Thyroid gland (tissue), 4 donors: ENCODE measurements at regions not wholly inside any gene's neighbourhood (a gene's known extent, or its start where the extent isn't known, plus 50 kb on each side); places are given as distances from the start of the nearest gene placed in this dataset.
A peak's percentile ranks its signal among the peaks of the same experiment; 100 is the strongest.
"Not testable (repeated sequence)": the region's sequence is repeated elsewhere in the genome, so short reads cannot be mapped to it uniquely, and the experiment has no call there.

Source experiments
- DNase-seq, 2 donors: peaks; one replicate each; pipeline ENCODE4 v3.0.0-alpha.2; 2019
- H3K27ac ChIP-seq, 3 donors: fragments of 200-600 bp; sonication (generic); 1 replicate in 2 of 3; 2 replicates in 1 of 3; pipeline ENCODE4 v1.5.1; 2016 to 2019; ENCODE audit warnings: mild to moderate bottlenecking in 1 of 3, moderate library complexity in 1 of 3
- H3K27me3 ChIP-seq: fragments of 200-600 bp; sonication (generic); one replicate; pipeline ENCODE4 v1.5.1; 2019
- H3K36me3 ChIP-seq, 2 donors: fragments of 200-600 bp; sonication (generic); one replicate each; pipeline ENCODE4 v1.5.1; 2016 to 2019
- H3K4me1 ChIP-seq, 2 donors: fragments of 200-600 bp; sonication (generic); one replicate each; pipeline ENCODE4 v1.5.1; 2017 to 2019
- H3K4me3 ChIP-seq, 3 donors: fragments of 200-600 bp; sonication (generic); replicated peaks in 1 of 3; 1 replicate in 2 of 3; 2 replicates in 1 of 3; pipeline ENCODE4 v1.5.1; 2016; ENCODE audit warnings: mild to moderate bottlenecking in 1 of 3
- H3K9me3 ChIP-seq: fragments of 200-600 bp; sonication (generic); one replicate; pipeline ENCODE4 v1.5.1; 2017
- WGBS, 2 donors: methylation state at CpG; one replicate each; pipeline ENCODE4 v1.1.5; 2017; 5-methylcytosine and 5-hydroxymethylcytosine counted together
- intact Hi-C: fragments of 100-400 bp; cut with DNase I; formaldehyde crosslinking; loops from one replicate; pipeline ENCODE4 v1.15.1; 2023

DNA sequence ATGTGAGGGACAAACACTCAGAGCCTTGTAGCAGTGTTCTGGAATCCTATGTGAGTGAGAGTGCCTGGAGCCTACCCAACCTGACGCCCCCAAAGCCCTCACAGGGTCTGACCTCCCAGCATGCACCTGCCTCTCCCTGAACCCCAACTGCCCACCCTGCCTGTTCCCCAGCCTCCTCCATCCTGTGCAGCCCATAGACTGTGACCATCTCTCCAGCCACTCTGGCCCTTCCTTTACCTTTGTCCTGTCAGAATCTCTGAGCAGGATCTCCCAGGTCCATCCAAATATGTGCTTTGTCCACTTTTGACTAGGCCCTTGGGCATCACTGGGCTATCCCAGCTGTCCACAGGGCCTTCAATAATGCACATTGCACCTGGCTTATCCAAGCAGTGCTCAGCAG, 1159.8 kb upstream of the TPTE start:
- WGBS, 2 donors = 50 to 60% methylated on average over 1 of the region's 1 CpG
- H3K4me3 ChIP-seq, H3K36me3 ChIP-seq, H3K4me1 ChIP-seq, H3K27ac ChIP-seq, H3K9me3 ChIP-seq, intact Hi-C loops, H3K27me3 ChIP-seq, DNase-seq: not testable (repeated sequence)

DNA sequence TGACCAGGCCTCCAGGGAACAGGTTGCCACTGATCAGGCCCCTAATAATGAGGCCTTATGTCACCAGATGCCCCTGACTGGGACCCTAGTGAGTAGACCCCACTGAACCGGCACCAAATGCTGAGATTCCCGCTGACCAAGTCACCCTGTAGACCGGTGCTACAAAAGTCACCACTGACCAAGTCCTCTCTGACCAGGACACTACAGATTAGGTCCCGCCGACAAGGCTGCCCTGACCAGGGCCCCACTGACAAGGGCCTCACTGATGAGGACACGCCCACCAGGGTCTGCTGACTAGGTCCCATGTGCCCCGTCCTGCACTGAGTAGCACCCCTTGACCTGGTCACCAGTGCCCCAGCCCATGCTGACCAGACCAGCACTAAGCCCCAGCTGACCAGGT, 1159.1 kb upstream of the TPTE start:
- H3K27me3 ChIP-seq, H3K27ac ChIP-seq, H3K4me1 ChIP-seq, H3K36me3 ChIP-seq, H3K4me3 ChIP-seq, H3K9me3 ChIP-seq, intact Hi-C loops: not testable (repeated sequence)
- 75 to 86% methylated on average over 6 to 7 of the region's 7 CpGs for WGBS, 2 donors
- DNase-seq = peak in 1 of 2 donors; percentile 1

DNA sequence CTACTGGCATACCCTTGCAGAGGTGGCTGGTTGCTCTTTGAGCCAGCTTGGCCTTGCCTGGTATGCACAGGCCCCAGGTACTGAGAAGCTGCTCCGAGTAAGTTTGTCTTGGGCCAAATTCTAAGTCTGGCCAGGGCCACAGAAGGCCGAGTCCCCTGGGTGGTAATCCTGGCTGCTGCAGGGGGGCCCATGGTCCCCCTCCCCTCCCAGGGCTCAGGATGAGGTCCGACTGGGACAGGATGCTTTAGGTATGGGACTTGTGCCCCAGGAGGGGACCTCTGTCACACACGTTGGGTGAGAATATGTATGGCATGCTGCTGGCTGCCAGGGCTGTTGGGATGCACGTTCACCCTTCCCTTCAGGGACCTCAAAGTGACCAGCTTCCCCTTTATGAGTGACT, 1155.6 kb upstream of the TPTE start:
- H3K27ac ChIP-seq, H3K27me3 ChIP-seq, DNase-seq, H3K4me1 ChIP-seq, intact Hi-C loops, H3K9me3 ChIP-seq, H3K4me3 ChIP-seq, H3K36me3 ChIP-seq: not testable (repeated sequence)
- 56 to 82% methylated on average over 3 of the region's 5 CpGs for WGBS, 2 donors

DNA sequence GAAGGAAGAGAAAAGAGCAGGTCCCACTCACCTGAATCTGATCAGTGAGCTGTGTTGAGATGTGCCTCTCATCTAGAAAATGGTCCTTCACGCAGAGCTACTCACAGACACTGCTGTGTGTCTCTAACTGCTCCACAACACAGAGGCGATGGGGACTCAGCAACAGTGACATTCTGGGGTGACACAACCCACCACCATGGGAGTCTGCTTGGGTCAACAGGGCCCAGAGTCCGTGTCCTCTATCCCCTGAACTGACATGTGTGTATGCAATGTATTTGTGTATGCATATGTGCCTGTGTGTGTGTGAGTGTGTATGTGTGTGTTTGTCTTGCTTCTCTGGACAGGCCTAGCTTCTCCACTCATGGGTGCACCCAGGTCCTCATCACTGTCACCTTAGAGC, 1154.8 kb upstream of the TPTE start:
- DNase-seq, H3K4me3 ChIP-seq, H3K36me3 ChIP-seq, H3K4me1 ChIP-seq, H3K27ac ChIP-seq, intact Hi-C loops, H3K27me3 ChIP-seq, H3K9me3 ChIP-seq: not testable (repeated sequence)
- WGBS, 2 donors = 60 to 86% methylated on average over 1 of the region's 3 CpGs
